Panc1 (cell line): ENCODE measurements at regions not wholly inside any gene's neighbourhood (a gene's known extent, or its start where the extent isn't known, plus 50 kb on each side); places are given as distances from the start of the nearest gene placed in this dataset.

Source experiments
- POLR2AphosphoS5 ChIP-seq: IDR thresholded peaks from 2 replicates; pipeline ENCODE4 v1.6.1; 2012; ENCODE audit warnings: mild to moderate bottlenecking, low read depth, low read length, moderate library complexity
- REST ChIP-seq, 2 experiments: IDR thresholded peaks; 2 replicates each; pipeline ENCODE4 v1.6.1; 2011 to 2012; ENCODE audit warnings: low read depth in 2 of 2, control low read depth in 1 of 2, low read length in 1 of 2, mild to moderate bottlenecking in 1 of 2, moderate library complexity in 1 of 2; ENCODE audit not compliant: insufficient read depth in 1 of 2
- SIN3A ChIP-seq: IDR thresholded peaks from 2 replicates; pipeline ENCODE4 v1.6.1; 2012; ENCODE audit warnings: low read depth, mild to moderate bottlenecking, low read length, moderate library complexity, borderline replicate concordance; ENCODE audit not compliant: insufficient read depth
- TF ChIP-seq, protein P1 (sequence below): fragments of 450-650 bp; IDR thresholded peaks from 2 replicates; pipeline ENCODE4 v1.5.1; 2017; ENCODE audit warnings: mild to moderate bottlenecking

DNA sequence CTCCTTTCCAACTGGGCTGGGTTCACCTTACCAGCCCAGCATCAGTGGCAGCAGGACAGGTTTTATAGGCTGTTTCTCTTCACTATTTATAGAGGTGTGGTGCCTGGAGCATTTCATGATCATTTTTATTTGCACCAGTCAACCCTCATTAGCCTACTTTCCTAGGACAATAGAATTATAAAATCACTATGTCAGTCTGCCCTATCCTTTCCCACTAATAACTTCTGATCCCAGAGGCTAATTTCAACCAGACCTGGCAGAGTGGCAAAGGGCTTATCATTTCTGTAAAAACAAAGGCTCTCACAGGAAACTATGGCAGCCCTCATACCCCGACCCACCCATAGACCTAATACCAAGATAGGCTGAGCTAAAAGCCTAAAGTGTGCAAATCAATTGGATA, 243.5 kb upstream of the TMEFF2 start:
- TF ChIP-seq, protein P1, sequence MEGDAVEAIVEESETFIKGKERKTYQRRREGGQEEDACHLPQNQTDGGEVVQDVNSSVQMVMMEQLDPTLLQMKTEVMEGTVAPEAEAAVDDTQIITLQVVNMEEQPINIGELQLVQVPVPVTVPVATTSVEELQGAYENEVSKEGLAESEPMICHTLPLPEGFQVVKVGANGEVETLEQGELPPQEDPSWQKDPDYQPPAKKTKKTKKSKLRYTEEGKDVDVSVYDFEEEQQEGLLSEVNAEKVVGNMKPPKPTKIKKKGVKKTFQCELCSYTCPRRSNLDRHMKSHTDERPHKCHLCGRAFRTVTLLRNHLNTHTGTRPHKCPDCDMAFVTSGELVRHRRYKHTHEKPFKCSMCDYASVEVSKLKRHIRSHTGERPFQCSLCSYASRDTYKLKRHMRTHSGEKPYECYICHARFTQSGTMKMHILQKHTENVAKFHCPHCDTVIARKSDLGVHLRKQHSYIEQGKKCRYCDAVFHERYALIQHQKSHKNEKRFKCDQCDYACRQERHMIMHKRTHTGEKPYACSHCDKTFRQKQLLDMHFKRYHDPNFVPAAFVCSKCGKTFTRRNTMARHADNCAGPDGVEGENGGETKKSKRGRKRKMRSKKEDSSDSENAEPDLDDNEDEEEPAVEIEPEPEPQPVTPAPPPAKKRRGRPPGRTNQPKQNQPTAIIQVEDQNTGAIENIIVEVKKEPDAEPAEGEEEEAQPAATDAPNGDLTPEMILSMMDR = no peak
- no peak for TF ChIP-seq POLR2AphosphoS5
- TF ChIP-seq REST (IDR thresholded peaks at IDR 0.05; ENCODE audit: insufficient read depth in 1 of 2, low read depth in 2 of 2, low read length in 1 of 2) = no peak
- TF ChIP-seq SIN3A = no peak
